ENCODE measurements at regions not wholly inside any gene's neighbourhood (a gene's known extent, or its start where the extent isn't known, plus 50 kb on each side); places are given as distances from the start of the nearest gene placed in this dataset.
"Not testable (repeated sequence)": the region's sequence is repeated elsewhere in the genome, so short reads cannot be mapped to it uniquely, and the experiment has no call there.

GRCh38 chr20:11153819-11154218, 480.0 kb upstream of the JAG1 start:
- no peak for DNase-seq

DNA sequence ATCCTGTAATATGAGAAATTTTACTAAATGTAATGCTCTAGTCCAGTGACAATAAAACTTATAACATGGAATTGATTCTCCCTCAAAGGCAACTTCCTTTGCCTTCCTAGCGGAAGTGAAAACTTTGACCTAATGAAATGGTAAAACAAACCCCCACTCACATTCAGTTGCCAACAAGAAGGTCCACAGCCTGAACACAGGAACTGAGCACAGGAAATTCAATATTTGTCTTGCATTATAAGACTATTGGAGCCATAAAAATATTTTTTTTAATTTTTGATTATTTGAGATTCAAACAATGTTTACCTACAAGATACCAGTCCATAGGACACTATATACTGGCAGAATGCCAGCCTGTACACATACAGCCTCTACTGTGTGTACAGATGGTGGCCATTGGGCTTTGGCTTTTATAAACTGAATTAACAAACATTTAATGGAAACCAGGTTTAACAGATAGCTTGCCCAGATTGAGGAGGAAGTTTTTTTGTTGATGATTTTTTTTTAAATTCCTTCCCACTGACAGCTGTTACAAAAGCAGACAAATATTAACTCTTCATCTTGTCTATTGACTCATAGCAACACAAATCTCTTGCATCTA, 481.5 kb upstream of the JAG1 start:
- DNase-seq, result no peak

GRCh38 chr20:11156922-11157321, 483.1 kb upstream of the JAG1 start:
- DNase-seq, result no peak

DNA sequence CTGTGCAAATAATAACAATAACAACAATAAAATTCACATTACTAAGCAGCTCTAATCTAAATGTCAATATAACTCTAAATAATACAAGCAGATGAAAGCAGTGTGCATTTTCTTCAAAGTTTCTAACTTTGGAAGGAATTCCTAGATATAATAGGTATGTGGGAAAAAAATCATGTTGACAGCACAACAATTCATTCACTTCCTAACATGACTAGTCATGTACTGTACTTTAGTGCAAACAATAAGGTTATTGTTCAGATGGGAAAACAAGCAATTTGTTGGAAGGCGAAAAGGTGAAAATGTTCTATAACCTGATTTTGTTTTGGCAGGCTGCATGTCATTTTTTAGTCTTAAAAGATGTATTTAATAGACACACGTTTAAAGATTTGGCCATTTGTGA, 484.3 kb upstream of the JAG1 start:
- DNase-seq, result no peak

- DNase-seq, result no peak
These were observed 484.8 kb upstream of the JAG1 start for GRCh38 chr20:11158589-11158988.

DNA sequence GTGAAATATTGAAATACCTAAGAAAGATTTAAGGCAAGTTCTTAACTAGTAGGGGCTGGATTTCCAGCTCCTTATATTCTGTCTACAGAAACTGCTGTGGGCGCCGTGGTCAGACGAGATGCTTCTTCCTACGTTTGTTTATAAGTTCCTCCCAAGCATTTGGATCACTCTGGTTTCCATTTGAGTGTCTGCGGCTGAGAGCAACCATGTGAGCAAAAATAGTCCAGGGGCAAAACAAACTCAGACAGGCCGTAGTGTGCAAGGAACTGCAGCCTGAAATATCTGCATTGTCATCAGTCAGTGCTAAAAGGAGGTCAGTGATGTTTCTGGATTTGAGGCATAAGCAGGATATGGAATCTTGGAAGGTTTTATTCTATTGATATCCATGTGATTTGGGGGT, 485.9 kb upstream of the JAG1 start:
- DNase-seq, result no peak

DNA sequence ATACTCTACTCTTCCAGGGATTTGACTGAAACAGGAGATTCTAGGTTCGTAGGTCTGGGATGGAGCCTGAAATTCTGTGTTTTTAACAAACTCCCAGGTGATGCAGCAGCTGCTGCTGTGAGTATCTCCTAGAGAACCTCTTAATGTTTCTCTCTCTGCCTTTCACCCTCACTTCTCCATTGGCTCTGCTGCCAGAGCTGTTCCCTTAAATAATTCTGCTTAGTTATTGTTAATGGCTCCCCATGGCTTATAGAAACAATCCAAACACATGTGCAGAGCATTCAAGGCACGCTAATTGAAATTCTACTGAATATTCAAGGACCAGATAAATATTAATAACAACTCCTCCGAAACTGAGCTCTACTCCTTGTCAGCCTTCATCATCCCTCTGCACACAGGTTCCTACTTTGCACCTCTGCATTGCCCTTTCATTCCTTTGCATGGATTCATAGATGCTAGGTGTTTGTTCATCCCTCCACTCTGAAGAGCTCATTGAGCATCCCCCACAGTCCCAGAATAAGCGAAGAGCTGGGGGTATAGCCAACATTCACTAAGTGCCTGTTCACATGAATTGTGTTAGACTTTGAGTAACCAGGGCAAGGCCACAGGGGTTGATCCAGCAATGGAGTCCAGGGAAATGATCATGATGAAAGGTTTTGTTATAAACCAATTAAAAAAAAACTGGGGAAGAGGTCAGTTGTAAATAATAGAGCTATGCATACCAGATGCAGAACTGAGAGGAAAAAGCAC, 488.4 kb upstream of the JAG1 start:
- DNase-seq, result no peak

- no peak for DNase-seq
These were observed 492.0 kb upstream of the JAG1 start for GRCh38 chr20:11165789-11166188.

DNA sequence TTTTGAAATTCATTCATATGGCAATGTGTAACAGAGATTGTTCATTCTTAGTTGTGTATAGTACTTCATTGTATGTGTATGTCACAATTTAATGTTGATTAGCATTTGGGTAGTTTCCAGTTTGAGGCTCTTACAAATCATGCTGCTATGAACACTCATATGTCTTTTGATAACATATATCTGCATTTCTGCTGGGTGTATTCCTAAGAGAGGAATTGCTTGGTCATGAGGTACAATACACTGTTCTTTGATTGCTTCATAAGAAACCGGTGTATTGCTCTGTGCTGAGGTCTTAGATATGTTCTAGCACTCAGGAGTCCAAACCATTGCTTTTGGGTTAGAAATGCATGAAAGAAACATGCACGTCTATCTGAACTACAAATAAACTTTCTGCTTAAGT, 492.9 kb upstream of the JAG1 start:
- DNase-seq, result no peak

DNA sequence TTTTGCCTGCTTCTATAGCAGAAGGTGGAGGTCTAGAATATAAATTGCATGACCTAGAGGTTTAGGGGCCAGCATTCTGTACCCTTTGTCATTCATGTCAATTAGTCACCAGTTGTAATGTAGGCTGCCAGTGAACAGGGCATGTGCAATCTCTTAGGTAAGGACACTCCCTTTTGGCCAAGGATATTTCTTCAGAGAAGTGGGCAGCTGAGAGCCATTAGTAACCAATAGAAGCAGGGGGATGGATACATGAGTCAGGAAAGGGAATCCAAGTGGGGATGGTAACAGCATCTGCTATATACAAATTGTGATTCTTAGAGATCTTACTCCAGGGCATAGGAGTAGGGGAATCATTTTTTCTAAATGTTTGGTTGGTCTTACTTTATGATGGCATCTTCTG, 494.2 kb upstream of the JAG1 start:
- DNase-seq, result no peak

GRCh38 chr20:11170025-11170424, 496.2 kb upstream of the JAG1 start:
- no peak for DNase-seq

- DNase-seq, result no peak
These were observed 496.8 kb upstream of the JAG1 start for GRCh38 chr20:11170565-11170964.

DNA sequence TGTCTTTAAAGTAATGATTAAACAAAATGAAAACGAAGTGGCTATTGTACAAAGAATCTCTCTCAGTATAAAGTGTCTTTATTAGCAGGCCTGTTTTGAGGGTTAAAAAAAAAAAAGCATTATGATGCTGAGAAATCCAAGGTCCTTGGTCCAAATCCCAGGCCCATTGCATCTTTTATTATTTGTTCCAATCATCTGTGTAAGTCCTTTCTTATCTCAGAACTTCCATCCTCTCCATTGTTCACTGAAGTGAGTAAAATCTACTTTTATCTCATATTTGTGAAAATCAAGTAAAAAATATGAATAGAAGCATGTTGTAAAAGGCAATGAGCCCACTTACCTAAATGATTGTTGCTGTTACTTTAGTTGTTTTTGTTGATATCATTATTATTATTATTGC, 499.1 kb upstream of the JAG1 start:
- DNase-seq, result no peak

DNA sequence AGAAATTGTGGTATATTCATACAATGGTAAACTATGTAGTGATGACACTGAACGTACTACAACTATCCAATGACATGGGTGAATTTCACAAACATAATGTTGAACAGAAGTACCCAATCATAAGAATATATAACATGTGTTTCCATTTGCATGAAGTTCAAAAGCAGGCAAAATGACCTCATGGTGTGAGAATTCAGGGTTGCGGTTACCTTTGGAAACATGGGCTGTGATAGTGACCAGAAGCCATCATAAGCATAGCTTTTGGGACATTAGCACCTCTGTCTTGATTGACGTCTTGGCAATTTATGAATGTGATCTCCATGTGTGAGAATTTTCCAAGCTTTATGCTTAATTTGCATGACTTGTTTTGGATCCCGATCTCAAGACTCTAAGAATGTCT, 500.1 kb upstream of the JAG1 start:
- DNase-seq, result no peak

DNA sequence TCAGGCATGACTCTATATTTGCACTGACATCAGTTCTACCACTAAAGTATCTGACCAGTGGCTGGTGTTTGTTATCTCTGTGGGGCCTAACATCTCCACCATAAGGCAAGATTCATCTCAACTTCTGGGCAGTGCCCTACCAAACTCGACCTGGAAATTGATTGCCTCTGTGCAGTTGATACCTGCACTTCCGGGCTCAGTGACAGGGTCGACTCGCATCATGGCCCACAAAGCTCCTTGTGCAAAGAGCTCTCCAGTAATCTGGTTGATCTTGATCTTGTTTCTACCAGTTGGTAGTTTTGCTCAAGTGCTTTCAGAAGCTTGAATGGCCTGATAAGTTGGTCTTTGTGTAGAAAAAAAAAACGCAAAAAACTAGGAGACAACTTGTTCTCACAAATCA, 501.1 kb upstream of the JAG1 start:
- DNase-seq, result no peak

GRCh38 chr20:11176431-11176830, 502.6 kb upstream of the JAG1 start:
- no peak for DNase-seq

- DNase-seq, result no peak
These were observed 505.3 kb upstream of the JAG1 start for GRCh38 chr20:11178946-11179654.

DNA sequence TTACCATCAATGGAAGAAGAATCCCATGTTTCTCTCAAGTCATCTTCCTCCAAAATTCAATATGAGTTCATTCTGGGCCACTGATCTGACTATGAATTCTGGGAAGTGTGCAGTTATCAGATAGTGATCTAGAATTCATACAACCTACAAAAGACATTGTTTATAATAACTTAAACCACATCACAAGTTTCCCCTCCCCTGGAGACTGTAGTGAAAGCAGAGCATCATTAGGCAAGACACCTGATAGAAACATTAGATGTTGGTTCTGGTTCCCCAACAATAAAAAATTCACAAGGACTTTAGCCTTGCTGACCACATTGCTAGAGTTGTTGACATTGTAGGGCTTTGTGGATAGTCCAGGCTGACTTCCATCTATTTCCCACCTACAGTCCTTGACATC, 506.4 kb upstream of the JAG1 start:
- DNase-seq, result no peak

DNA sequence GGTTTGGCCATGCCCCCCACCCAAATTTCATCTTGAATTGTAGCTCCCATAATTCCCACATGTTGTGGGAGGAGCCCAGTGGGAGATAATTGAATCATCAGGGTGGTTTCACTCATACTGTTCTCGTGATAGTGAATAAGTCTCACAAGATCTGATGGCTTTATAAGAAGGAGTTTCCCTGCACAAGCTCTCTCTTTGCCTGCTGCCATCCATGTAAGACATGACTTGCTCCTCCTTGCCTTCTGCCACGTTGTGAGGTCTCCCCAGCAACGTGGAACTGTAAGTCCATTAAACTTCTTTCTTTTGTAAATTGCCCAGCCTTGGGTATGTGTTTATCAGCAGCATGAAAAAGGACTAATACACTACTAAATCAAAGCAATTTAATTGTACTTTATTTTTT, 507.3 kb upstream of the JAG1 start:
- not testable (repeated sequence) for DNase-seq

DNA sequence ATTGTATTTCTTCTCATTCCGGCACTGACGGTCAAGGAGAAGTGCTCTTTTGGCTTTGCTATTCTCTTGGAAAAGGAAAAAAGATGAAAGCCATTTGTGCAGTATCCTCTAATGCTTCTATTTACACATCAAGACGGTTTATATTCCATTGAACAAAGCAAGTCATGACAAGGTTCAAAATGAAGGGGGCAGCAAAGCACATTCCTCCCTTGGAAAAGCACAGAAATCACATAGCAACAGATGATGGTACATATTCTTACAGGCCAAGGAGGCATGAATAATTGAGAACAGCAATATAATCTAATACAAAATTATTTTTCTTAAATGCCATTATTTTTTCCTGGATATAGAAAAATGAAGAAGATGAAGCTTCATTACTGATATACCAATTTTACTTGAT, 508.2 kb upstream of the JAG1 start:
- DNase-seq, result no peak

- no peak for DNase-seq
These were observed 508.9 kb upstream of the JAG1 start for GRCh38 chr20:11182720-11183119.

GRCh38 chr20:11186301-11187008, 512.7 kb upstream of the JAG1 start:
- DNase-seq, result no peak

GRCh38 chr20:11188843-11189603, 515.2 kb upstream of the JAG1 start:
- DNase-seq, result no peak
